Mammary epithelial cell (primary cell): ENCODE measurements at regions not wholly inside any gene's neighbourhood (a gene's known extent, or its start where the extent isn't known, plus 50 kb on each side); places are given as distances from the start of the nearest gene placed in this dataset.

ENCODE experiments used
- EZH2 ChIP-seq: IDR thresholded peaks from 2 replicates; pipeline ENCODE4 v1.6.1; 2012; ENCODE audit warnings: low read length, inconsistent platforms, borderline replicate concordance
- TF ChIP-seq, protein P1 (sequence below), 2 donors: IDR thresholded peaks in 1 of 2; conservative IDR thresholded peaks in 1 of 2; 2 replicates each; pipeline ENCODE4 v1.5.1; 2011 to 2012; ENCODE audit warnings: inconsistent platforms in 2 of 2, low read length in 2 of 2, mild to moderate bottlenecking in 2 of 2, control low read depth in 1 of 2, low read depth in 1 of 2; ENCODE audit not compliant: insufficient read depth in 1 of 2; ENCODE audit errors: extremely low read depth in 1 of 2

- TF ChIP-seq, protein P1, sequence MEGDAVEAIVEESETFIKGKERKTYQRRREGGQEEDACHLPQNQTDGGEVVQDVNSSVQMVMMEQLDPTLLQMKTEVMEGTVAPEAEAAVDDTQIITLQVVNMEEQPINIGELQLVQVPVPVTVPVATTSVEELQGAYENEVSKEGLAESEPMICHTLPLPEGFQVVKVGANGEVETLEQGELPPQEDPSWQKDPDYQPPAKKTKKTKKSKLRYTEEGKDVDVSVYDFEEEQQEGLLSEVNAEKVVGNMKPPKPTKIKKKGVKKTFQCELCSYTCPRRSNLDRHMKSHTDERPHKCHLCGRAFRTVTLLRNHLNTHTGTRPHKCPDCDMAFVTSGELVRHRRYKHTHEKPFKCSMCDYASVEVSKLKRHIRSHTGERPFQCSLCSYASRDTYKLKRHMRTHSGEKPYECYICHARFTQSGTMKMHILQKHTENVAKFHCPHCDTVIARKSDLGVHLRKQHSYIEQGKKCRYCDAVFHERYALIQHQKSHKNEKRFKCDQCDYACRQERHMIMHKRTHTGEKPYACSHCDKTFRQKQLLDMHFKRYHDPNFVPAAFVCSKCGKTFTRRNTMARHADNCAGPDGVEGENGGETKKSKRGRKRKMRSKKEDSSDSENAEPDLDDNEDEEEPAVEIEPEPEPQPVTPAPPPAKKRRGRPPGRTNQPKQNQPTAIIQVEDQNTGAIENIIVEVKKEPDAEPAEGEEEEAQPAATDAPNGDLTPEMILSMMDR (conservative IDR thresholded peaks at IDR 0.05 in 1 of 2, IDR thresholded peaks at IDR 0.05 in 1 of 2; ENCODE audit: extremely low read depth in 1 of 2, insufficient read depth in 1 of 2, low read depth in 1 of 2, low read length in 2 of 2), result no peak
- no peak for TF ChIP-seq EZH2
Observed at GRCh38 chr10:3281941-3282673, 109.5 kb upstream of the PITRM1 start.
